Renal cortex interstitium (tissue), 11 donors: ENCODE measurements at regions not wholly inside any gene's neighbourhood (a gene's known extent, or its start where the extent isn't known, plus 50 kb on each side); places are given as distances from the start of the nearest gene placed in this dataset.

ENCODE experiments used
- DNase-seq, 11 donors: peaks; one replicate each; pipeline ENCODE4 v3.0.0-alpha.2; 2013; ENCODE audit warnings: low read depth in 9 of 11, low spot score in 4 of 11; ENCODE audit errors: extremely low read depth in 1 of 11

GRCh38 chr10:62540389-62540788 is 166.2 kb downstream of the ZNF365 start:
- DNase-seq, result no peak

GRCh38 chr10:62541811-62542210 is 167.6 kb downstream of the ZNF365 start:
- no peak for DNase-seq

DNA sequence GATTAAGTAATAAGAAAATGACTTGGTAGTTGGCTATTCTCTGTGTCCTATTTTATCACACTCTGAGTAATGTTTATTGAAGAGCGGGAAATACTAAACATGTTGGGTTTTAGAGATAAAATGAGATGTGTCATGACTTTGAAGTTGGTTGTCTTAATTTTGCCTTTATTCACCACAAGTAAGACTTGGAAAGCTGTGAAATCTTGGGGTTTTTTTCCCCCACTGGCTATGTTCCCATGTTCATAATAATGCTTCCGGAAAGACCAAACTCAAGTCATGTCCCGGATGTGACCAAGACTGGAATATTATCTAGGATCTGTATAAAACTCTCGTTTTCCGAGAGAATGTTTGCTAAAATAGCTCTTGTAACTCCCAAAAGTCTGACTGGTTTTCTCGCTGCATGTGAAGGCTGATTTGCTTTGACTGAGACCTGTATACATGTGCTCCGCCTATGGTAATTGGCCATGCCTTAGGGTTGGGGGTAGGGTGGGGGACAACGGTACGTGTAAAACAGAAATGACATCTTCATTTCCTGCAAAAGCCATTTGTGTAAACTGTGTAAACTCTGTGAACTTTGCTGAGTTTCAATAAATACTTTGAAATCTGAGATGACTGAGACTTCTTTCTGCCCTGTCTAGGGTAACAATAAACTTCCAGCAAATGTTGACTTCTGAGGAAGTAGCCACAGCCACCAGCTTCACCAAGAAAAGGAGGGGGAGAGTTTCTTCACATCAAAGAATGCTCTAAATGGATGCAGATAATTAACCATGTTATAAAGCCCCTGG is 169.6 kb downstream of the ZNF365 start:
- DNase-seq, result no peak

DNA sequence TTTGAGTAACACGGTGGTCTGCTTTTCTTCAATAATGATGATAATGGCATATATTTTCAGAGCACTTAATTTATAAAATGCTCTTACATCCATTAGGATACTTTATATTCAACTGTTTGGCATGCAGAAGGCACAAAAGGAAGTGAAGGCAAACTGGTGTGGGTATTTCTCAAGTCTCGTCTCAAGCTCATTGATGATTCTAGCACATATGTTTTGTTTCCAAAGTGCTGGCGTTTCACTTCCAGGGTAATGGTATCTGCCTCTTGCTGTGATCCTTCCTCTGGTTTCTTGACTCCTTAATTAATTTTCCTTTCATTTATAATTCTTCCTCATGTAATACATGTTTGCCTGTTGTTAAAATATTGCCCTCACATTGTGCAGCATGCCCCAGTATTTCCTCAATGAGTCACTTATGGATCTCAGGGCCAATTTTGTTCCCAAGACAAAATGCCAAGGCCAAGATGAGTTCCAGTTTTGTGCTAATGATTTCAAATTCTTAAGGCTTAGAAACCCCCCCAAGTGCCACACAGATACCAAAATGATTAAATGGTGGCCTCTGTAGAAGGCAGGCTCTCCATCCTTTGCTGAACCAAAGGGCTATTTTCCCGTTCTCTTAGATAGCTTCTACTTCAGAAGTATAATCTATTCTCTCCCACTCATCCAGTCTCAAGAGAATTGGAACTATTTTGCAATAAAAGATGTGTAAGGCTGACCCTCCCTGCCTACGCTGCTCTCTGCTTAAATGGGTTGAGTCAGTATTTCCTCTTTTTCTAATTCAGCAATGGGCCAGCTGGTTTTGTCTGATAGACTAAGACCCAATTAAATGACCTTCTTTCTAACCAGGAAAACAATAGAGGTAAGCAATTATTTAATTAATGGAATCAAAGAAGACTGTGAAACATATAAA is 171.2 kb downstream of the ZNF365 start:
- DNase-seq, result no peak

DNA sequence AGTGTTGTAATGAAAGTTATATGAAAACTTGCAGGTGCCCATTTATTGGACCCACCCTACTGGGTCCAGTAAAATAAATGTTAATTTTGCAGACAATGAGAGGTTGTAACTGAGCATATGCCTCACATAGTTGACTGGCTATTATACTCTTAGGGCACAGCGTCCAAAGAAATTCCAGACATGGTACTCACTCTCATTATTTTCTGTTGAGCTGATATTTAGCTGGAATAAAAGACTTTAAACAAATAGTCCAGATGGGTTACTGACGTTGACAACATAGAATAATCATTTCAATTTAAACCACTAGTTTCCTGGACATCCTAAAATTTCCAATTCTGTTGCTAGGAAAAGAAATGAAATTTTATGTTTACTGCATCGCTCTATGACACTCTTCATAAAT is 174.5 kb downstream of the ZNF365 start:
- DNase-seq, result no peak

- no peak for DNase-seq
These were observed 176.0 kb downstream of the ZNF365 start for GRCh38 chr10:62550173-62550572.

- no peak for DNase-seq
These were observed 180.5 kb downstream of the ZNF365 start for GRCh38 chr10:62554632-62555199.

GRCh38 chr10:62559481-62560200 is 185.5 kb downstream of the ZNF365 start:
- DNase-seq, result no peak

- DNase-seq, result no peak
These were observed 186.1 kb downstream of the ZNF365 start for GRCh38 chr10:62560201-62560819.

GRCh38 chr10:62561151-62561550 is 187.0 kb downstream of the ZNF365 start:
- DNase-seq, result no peak

DNA sequence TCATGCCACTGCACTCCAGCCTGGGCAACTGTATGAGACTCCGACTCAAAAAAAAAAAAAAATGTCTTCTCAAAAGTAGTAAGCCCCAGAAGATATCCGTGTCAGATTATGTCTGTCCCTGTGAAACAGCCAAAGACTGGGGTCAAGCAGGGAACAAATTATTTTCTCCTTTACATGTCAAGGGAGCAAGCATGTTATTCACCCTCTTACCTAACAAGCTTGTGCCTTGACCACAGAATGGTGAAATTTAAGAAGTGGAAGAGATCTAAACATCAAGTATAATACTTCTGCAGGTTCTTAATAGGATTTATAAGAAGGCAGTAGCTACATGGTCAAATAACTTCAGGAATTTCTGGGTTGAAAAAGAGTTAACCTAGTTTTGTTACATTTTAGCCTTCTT is 187.9 kb downstream of the ZNF365 start:
- DNase-seq, result no peak

GRCh38 chr10:62562795-62563194 is 188.6 kb downstream of the ZNF365 start:
- no peak for DNase-seq

- no peak for DNase-seq
These were observed 199.8 kb downstream of the ZNF365 start for GRCh38 chr10:62573929-62574328.

DNA sequence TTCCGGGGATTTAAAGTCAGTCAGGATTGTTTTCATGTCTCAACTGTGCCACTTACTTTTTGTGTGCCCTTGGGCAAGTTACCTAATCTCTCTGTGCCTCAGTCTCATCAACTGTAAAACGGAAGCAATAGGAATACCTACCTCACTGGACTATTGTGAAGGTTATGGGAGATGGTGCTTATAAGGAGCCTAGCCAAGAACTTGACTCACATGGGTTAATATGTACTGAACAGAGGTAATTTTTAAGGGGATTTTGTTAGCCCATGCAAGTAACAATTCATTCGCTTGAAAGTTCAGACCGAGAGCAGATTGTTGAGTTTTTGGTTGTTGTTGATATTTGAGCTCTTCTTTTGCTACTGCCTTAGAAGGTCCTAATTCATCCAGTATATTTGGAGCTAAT is 202.9 kb downstream of the ZNF365 start:
- no peak for DNase-seq

- no peak for DNase-seq
These were observed 203.6 kb downstream of the ZNF365 start for GRCh38 chr10:62577666-62578291.

DNA sequence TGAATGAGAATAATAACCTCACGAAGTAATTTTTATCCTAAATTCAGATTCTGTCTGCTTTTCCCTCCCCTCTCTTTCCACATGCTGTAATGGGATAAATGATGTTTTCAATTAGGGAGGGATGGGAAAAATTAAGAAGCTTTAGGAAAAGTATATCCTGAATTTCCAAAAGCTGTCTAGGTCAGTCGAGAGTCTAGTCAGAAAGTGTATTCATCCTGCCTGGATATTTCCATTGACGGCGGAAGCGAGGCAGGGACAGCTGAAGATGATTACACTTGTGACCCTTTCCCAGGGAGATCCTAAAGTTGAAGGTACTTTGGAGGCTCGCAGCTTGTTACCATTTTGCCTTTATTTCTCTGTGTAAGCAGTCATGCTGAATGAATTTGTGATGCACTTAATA is 204.1 kb downstream of the ZNF365 start:
- DNase-seq, result no peak

GRCh38 chr10:62578916-62579315 is 204.7 kb downstream of the ZNF365 start:
- no peak for DNase-seq

DNA sequence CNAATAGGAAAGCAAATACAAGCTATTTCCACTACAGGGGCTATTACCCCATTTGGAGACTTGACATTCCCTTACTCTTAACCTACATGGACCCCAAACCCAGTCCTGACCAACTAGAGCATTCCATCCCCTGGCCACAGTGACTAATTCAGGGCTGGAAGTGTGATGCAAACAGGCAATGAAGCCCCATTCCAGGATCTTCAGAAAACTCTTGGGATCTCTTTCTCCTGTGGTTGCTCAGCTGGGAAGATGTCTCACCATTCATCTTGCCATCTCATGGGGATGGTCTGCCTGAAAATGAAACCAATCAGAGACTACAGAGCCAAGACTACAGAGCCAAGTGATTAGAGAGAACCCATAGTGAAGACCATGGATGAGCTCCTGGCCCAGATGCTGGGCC is 206.2 kb downstream of the ZNF365 start:
- DNase-seq, result no peak

DNA sequence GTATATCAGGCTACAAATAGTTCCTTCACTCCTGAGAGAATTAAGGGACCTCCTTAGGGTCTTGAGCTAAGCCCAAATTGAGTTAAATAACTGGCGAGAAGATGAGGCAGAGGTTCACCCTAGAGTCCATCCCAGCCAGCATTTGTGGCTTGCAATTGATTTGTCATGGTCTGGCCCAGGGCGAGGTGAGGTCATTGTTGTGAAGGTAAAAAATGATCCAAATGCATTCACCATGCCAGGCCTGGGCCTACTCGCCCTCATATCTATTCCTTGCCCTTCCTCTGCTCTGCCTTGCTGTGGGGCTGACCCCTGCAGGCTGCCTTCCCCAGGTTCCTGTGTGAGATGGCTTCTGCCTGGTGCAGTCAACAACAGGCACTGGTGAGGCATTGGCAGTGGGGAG is 207.2 kb downstream of the ZNF365 start:
- DNase-seq, result no peak
